PC-3 (cell line): ENCODE measurements at regions not wholly inside any gene's neighbourhood (a gene's known extent, or its start where the extent isn't known, plus 50 kb on each side); places are given as distances from the start of the nearest gene placed in this dataset.
"Not testable (repeated sequence)": the region's sequence is repeated elsewhere in the genome, so short reads cannot be mapped to it uniquely, and the experiment has no call there.

ENCODE experiments used
- ATAC-seq: fragments of 200-7000 bp; cut with Tn5 transposase; 2 replicates; pipeline ENCODE4 v1.9.1; 2020; ENCODE audit warnings: mild to moderate bottlenecking, moderate library complexity
- BruUV-seq: library from RNA; stranded (reverse); fragments of 400-500 nt; replicated peaks from 2 replicates; lab custom pipeline; 2021; lab: Mats Ljungman, UMichigan
- CTCF ChIA-PET: fragments of 300-600 bp; sonication (Branson Sonifier 250); formaldehyde crosslinking; loops from one replicate; lab custom pipeline; 2022; ENCODE audit warnings: antibody characterized with exemption; lab: Charles Lee
- POLR2A ChIA-PET: fragments of 300-600 bp; sonication (Branson Sonifier 250); formaldehyde crosslinking; loops from one replicate; lab custom pipeline; 2022; ENCODE audit warnings: antibody characterized with exemption; ENCODE audit not compliant: unreplicated experiment; lab: Charles Lee
- DNase-seq: peaks from one replicate; pipeline ENCODE4 v3.0.0-alpha.2; 2015
- H2AFZ ChIP-seq: fragments of 300-600 bp; sonication (generic); 2 replicates; pipeline ENCODE4 v1.6.0; 2016; ENCODE audit warnings: antibody characterized with exemption, low read length
- H3F3A ChIP-seq: fragments of 300-600 bp; sonication (generic); one replicate; pipeline ENCODE4 v1.6.0; 2017; ENCODE audit warnings: antibody characterized with exemption, low read length, control low read depth, mild to moderate bottlenecking; ENCODE audit not compliant: unreplicated experiment
- H3K27ac ChIP-seq: fragments of 300-600 bp; sonication (generic); 2 replicates; pipeline ENCODE4 v1.5.1; 2016; ENCODE audit warnings: mild to moderate bottlenecking, low read length
- H3K27me3 ChIP-seq: fragments of 300-600 bp; sonication (generic); 2 replicates; pipeline ENCODE4 v1.6.1; 2016; ENCODE audit warnings: low read length, mixed read lengths
- H3K36me3 ChIP-seq: fragments of 300-600 bp; sonication (generic); 2 replicates; pipeline ENCODE4 v1.6.1; 2016; ENCODE audit warnings: low read depth, mixed run types, low read length, mixed read lengths
- H3K4me1 ChIP-seq: fragments of 300-600 bp; sonication (generic); 2 replicates; pipeline ENCODE4 v1.5.1; 2016; ENCODE audit warnings: low read length; ENCODE audit not compliant: insufficient read depth
- H3K4me2 ChIP-seq: fragments of 300-600 bp; sonication (generic); 2 replicates; pipeline ENCODE4 v1.6.0; 2016; ENCODE audit warnings: low read length
- H3K4me3 ChIP-seq: fragments of 300-600 bp; sonication (generic); 2 replicates; pipeline ENCODE4 v1.5.1; 2016; ENCODE audit warnings: mild to moderate bottlenecking, low read length, mixed read lengths
- H3K79me2 ChIP-seq: fragments of 300-600 bp; sonication (generic); 2 replicates; pipeline ENCODE4 v1.6.1; 2017; ENCODE audit warnings: low read length, mixed read lengths
- H3K9ac ChIP-seq: fragments of 300-600 bp; sonication (generic); 2 replicates; pipeline ENCODE4 v1.6.0; 2016; ENCODE audit warnings: mild to moderate bottlenecking, low read length
- H3K9me2 ChIP-seq: fragments of 300-600 bp; sonication (generic); replicated peaks from 2 replicates; pipeline ENCODE4 v1.6.1; 2016; ENCODE audit warnings: mixed run types, low read length, mixed read lengths
- H3K9me3 ChIP-seq: fragments of 300-600 bp; sonication (generic); 2 replicates; pipeline ENCODE4 v1.6.1; 2016; ENCODE audit warnings: low read length, mixed read lengths
- H4K20me1 ChIP-seq: fragments of 300-600 bp; sonication (generic); 2 replicates; pipeline ENCODE4 v1.6.1; 2016; ENCODE audit warnings: low read length, mixed read lengths
- CTCF ChIP-seq: fragments of 300-600 bp; sonication (generic); conservative IDR thresholded peaks from 2 replicates; pipeline ENCODE4 v1.5.1; 2017; ENCODE audit warnings: antibody characterized with exemption, low read depth, mild to moderate bottlenecking, low read length
- EZH2 ChIP-seq: fragments of 300-600 bp; sonication (generic); IDR thresholded peaks from one replicate; pipeline ENCODE4 v1.6.1; 2017; ENCODE audit warnings: antibody characterized with exemption, mild to moderate bottlenecking, low read length; ENCODE audit not compliant: unreplicated experiment
- EZH2phosphoT487 ChIP-seq: fragments of 300-600 bp; sonication (generic); IDR thresholded peaks from 2 replicates; pipeline ENCODE4 v1.6.1; 2018; ENCODE audit warnings: mild to moderate bottlenecking, antibody characterized with exemption, low read length, borderline replicate concordance
- intact Hi-C: fragments of 100-400 bp; cut with micrococcal nuclease; formaldehyde crosslinking; loops from 2 replicates; pipeline ENCODE4 v1.9.0; 2023

- no peaks in the 10 kb centered on the region for H4K20me1 ChIP-seq
- peaks cover 9% of the 10 kb centered on the region for H3K27me3 ChIP-seq
- H3K4me1 ChIP-seq = peaks cover 20% of the 10 kb centered on the region
- H3K4me2 ChIP-seq = no peak overlapping the region
- H3K36me3 ChIP-seq = no peaks in the 10 kb centered on the region
- no peak for TF ChIP-seq EZH2phosphoT487
- TF ChIP-seq CTCF = no peak
- no peak for TF ChIP-seq EZH2
- no peaks in the 10 kb centered on the region for H3K9me3 ChIP-seq
- H3K27ac ChIP-seq = no peak overlapping the region
- DNase-seq (no peak), ATAC-seq (no peak)
- H3F3A ChIP-seq = no peaks in the 10 kb centered on the region
- no peaks in the 10 kb centered on the region for H3K79me2 ChIP-seq
- ChIA-PET POLR2A (no interaction called here), CTCF (no interaction called here)
- no peak overlapping the region for H2AFZ ChIP-seq
- no peak overlapping the region for H3K9ac ChIP-seq
- no peaks in the 10 kb centered on the region for H3K9me2 ChIP-seq
- intact Hi-C loops = no loop called here
- no peak overlapping the region for H3K4me3 ChIP-seq
- no TSS peak for BruUV-seq
These were observed 162.1 kb upstream of the ZNF337 start for GRCh38 chr20:25858495-25859425.

GRCh38 chr20:25857091-25857788 is 160.6 kb upstream of the ZNF337 start:
- H3K9ac ChIP-seq, H3K9me2 ChIP-seq, ATAC-seq, H3K27me3 ChIP-seq, H3K4me2 ChIP-seq, DNase-seq, POLR2A ChIA-PET, H3K9me3 ChIP-seq, intact Hi-C loops, CTCF ChIA-PET, BruUV-seq, H3K36me3 ChIP-seq, H4K20me1 ChIP-seq, H3K27ac ChIP-seq, H2AFZ ChIP-seq, H3K79me2 ChIP-seq, H3K4me3 ChIP-seq, H3F3A ChIP-seq: not testable (repeated sequence)
- peaks cover 13% of the 10 kb centered on the region for H3K4me1 ChIP-seq

DNA sequence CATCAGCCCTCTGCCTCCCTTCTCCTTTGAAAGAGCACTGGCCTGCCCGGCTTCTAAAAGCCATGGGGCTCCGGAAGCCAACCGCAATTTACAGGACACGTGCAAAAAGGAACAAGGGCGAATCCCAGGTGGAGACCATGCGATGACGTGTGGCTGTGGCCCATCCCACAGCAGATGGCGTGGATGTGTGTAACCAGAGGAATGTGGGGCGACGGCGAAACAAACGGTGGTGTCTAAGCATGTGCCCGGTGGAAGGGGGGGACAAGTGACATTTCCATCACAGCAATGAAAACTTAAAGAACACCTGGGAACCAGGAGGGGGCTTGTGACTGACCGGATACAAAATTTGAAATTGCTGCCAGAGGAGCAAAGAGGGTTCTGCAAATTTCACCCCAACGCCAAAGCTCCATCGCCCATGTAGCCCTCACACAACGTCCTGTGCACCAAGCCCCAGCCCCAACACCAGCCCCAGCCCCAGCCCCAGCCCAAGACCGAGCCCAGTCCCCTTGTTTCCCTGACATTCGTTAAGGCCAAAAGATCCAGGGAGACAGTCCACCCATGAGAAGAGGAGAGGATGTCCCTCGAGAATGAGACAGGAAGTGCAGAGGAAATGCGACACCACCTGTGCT is 159.7 kb upstream of the ZNF337 start:
- CTCF ChIA-PET = no interaction called here
- no peak for ATAC-seq
- no peaks in the 10 kb centered on the region for H3K9me3 ChIP-seq

DNA sequence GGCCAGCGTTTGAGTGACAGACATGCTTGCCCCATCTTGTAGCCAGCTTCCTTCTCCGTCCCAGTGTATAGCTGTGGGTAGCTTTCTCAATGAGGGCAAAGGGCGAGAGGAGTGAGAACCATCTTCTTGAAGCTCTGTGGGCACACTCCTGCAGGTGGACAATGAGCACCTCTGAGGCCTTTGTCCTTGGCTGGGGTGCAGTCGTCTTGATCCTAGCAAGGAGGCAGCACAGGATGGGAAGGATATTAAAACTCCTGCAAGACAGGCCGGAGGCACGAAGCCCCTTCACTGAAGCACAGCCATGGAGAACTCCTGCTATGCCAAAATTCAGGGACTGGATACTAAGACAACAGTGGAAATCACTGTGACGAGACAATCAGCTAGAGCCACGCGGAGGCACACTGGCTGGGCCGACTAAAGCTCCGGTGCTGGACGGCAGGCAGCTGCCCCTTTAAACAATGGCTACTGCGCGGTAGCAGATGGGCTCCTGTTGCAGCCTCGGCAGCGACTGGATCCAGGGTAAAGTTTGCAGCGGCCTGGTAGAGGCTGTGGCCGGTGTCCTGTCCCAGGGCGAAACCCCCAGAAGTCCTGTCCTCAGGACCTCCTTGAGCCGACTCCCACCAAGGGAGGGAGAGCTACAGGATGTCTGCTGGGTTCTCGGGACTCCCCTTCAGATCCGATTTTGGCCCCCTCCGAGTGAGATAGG is 159.0 kb upstream of the ZNF337 start:
- H3K4me3 ChIP-seq, H4K20me1 ChIP-seq, H3K9me2 ChIP-seq, DNase-seq, H3K27ac ChIP-seq, H3K4me2 ChIP-seq, H3K27me3 ChIP-seq, intact Hi-C loops, POLR2A ChIA-PET, H3K79me2 ChIP-seq, H3K36me3 ChIP-seq, BruUV-seq, CTCF ChIA-PET, H3K4me1 ChIP-seq, H2AFZ ChIP-seq, ATAC-seq, H3K9ac ChIP-seq, H3K9me3 ChIP-seq, H3F3A ChIP-seq: not testable (repeated sequence)

More for the DNA sequence above, 159.7 kb upstream of the ZNF337 start:
- no peak for DNase-seq
- H3K27me3 ChIP-seq = peaks cover 9% of the 10 kb centered on the region
- no peak overlapping the region for H3K27ac ChIP-seq
- POLR2A ChIA-PET = no interaction called here
- no peak overlapping the region for H3K4me2 ChIP-seq
- H3K79me2 ChIP-seq = 0 out of 2 replicates have a peak, but pooled peaks cover 5% of the 10 kb centered on the region
- no peaks in the 10 kb centered on the region for H3K9me2 ChIP-seq
- intact Hi-C loops = no loop called here
- peaks cover 8% of the 10 kb centered on the region; the same call in 1 of the 2 replicates for H3K4me1 ChIP-seq
- H3F3A ChIP-seq = no peaks in the 10 kb centered on the region
- no peak overlapping the region for H2AFZ ChIP-seq
- H3K36me3 ChIP-seq = no peaks in the 10 kb centered on the region
- no peak overlapping the region for H3K4me3 ChIP-seq
- H3K9ac ChIP-seq = no peak overlapping the region
- no TSS peak for BruUV-seq
- H4K20me1 ChIP-seq = no peaks in the 10 kb centered on the region
- TF ChIP-seq EZH2 (no peak), CTCF (no peak), EZH2phosphoT487 (no peak)
